Glutamatergic neuron (in vitro differentiated cells): ENCODE measurements at regions not wholly inside any gene's neighbourhood (a gene's known extent, or its start where the extent isn't known, plus 50 kb on each side); places are given as distances from the start of the nearest gene placed in this dataset.
"Not testable (repeated sequence)": the region's sequence is repeated elsewhere in the genome, so short reads cannot be mapped to it uniquely, and the experiment has no call there.

Experiments used
- DNase-seq: peaks from one replicate; pipeline ENCODE4 v3.0.0; 2022
- H3K27ac Mint-ChIP-seq: one replicate; pipeline ENCODE4 v1.8.0; 2020; ENCODE audit warnings: mild to moderate bottlenecking, mixed read lengths, inconsistent platforms; ENCODE audit not compliant: unreplicated experiment
- H3K27me3 Mint-ChIP-seq: one replicate; pipeline ENCODE4 v1.8.0; 2020; ENCODE audit warnings: mild to moderate bottlenecking, moderate library complexity, mixed read lengths, inconsistent platforms; ENCODE audit not compliant: unreplicated experiment
- H3K36me3 Mint-ChIP-seq: one replicate; pipeline ENCODE4 v1.8.0; 2020; ENCODE audit warnings: mild to moderate bottlenecking, mixed read lengths, inconsistent platforms; ENCODE audit not compliant: unreplicated experiment
- H3K4me1 Mint-ChIP-seq: one replicate; pipeline ENCODE4 v1.8.0; 2020; ENCODE audit warnings: mild to moderate bottlenecking, low read depth, mixed read lengths, inconsistent platforms; ENCODE audit not compliant: unreplicated experiment
- H3K4me3 Mint-ChIP-seq: one replicate; pipeline ENCODE4 v1.8.0; 2020; ENCODE audit warnings: mild to moderate bottlenecking, mixed read lengths, inconsistent platforms; ENCODE audit not compliant: unreplicated experiment
- H3K9me3 Mint-ChIP-seq: one replicate; pipeline ENCODE4 v1.8.0; 2020; ENCODE audit warnings: mild to moderate bottlenecking, moderate library complexity, mixed read lengths, inconsistent platforms; ENCODE audit not compliant: unreplicated experiment
- TF ChIP-seq, protein P1 (sequence below): fragments of 200-600 bp; sonication (generic); IDR thresholded peaks from one replicate; pipeline ENCODE4 v1.5.0; 2021; ENCODE audit not compliant: partially characterized antibody, unreplicated experiment

DNA sequence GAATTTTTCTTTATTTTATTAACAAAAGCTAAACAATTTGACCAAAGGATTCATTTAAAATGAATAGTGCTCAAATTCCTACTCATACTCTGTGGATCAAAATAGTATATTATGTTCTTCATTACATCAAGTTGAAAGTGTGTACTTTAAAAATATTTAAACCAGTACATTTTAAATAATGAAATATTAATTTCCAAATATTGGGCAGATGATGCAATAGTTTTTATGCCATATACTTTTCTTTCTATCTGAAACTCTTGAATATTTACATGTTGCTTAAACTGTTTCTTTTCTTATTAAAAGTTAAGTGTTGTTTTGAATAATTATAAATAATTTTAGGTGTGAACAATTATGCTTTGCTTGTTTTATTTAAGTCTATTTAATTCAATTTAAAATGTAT lies 144.7 kb upstream of the TMPRSS15 start:
- Mint-ChIP-seq H3K27me3 (no peaks in the 10 kb centered on the region), H3K36me3 (no peaks in the 10 kb centered on the region), H3K9me3 (no peaks in the 10 kb centered on the region), H3K27ac (no peak overlapping the region), H3K4me1 (no peaks in the 10 kb centered on the region), H3K4me3 (no peak overlapping the region)
- TF ChIP-seq, protein P1, sequence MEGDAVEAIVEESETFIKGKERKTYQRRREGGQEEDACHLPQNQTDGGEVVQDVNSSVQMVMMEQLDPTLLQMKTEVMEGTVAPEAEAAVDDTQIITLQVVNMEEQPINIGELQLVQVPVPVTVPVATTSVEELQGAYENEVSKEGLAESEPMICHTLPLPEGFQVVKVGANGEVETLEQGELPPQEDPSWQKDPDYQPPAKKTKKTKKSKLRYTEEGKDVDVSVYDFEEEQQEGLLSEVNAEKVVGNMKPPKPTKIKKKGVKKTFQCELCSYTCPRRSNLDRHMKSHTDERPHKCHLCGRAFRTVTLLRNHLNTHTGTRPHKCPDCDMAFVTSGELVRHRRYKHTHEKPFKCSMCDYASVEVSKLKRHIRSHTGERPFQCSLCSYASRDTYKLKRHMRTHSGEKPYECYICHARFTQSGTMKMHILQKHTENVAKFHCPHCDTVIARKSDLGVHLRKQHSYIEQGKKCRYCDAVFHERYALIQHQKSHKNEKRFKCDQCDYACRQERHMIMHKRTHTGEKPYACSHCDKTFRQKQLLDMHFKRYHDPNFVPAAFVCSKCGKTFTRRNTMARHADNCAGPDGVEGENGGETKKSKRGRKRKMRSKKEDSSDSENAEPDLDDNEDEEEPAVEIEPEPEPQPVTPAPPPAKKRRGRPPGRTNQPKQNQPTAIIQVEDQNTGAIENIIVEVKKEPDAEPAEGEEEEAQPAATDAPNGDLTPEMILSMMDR: no peak
- DNase-seq: no peak

DNA sequence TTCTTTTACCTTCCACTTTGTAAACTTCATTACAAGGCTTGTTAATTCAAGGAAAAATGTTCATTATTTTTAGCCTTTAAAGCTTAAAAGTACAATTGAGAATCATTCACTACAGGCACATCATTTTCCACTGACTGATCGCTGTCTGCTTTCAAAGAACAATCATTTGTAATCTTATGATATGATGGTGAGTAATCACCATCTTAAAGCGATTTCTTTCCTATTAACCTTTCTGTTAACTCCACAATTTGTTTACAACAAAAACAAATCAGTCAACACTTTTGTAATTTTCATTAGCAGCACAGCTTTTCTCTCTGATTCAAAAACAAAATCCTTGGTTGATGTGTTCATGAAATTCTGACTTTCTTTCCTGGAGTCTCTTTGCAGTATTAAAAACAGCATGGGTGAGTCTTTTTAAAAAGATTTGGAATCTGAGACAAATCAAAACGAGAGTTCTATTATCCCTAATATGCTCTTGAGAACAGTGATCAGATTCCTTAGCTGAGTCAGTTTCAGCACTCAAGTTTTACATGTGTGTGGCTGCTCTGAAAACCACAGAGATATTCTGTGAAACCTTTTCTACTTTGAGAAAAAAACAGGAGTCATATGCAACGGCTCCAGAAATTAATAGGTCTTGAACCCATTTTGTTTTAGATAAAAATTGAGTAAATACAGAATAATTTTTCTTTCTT lies 145.8 kb upstream of the TMPRSS15 start:
- Mint-ChIP-seq H3K4me1 (no peaks in the 10 kb centered on the region), H3K27me3 (no peaks in the 10 kb centered on the region), H3K9me3 (no peaks in the 10 kb centered on the region), H3K36me3 (no peaks in the 10 kb centered on the region), H3K27ac (no peak overlapping the region), H3K4me3 (no peak overlapping the region)
- TF ChIP-seq, protein P1: no peak
- no peak for DNase-seq

DNA sequence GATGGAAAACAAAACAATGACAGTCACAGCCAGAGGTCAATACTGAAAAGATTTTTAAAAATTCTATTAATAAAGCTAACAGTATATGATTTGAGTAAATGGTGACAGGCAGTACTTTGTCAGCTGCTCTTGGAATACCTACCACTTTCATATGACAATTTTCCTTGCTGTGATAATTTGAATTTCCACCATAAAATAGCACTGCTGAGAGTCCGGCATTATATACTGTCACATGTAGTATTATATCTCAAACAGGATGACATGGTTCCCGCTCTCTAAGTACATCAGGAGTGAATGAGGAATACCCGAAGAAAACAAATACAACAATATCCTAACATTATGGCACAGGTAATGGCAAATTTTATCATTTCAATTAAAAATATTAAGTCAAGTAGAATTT lies 146.8 kb upstream of the TMPRSS15 start:
- H3K27ac Mint-ChIP-seq: no peak overlapping the region
- no peaks in the 10 kb centered on the region for H3K36me3 Mint-ChIP-seq
- no peak for DNase-seq
- no peaks in the 10 kb centered on the region for H3K27me3 Mint-ChIP-seq
- H3K4me1 Mint-ChIP-seq: no peaks in the 10 kb centered on the region
- TF ChIP-seq, protein P1: no peak
- H3K9me3 Mint-ChIP-seq: no peaks in the 10 kb centered on the region
- no peak overlapping the region for H3K4me3 Mint-ChIP-seq

DNA sequence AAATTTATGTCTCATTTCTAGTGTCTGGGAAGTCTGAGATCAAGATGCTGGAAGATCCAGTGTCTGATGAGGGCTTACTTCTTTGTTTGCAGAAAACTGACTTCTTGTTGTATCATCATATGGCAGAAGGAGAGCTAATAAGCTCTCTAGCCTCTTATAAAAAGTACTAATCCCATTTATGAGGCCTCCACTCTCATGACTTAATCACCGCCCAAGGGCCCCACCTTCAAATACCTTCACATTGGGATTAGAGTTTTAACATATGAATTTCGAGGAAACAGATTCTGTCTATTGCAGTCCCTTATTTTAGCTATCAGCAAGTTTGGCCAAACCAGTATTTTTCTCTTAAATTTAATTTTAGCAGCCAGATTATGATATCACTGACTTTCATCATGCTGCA lies 150.2 kb upstream of the TMPRSS15 start:
- H3K4me1 Mint-ChIP-seq: peaks cover 2% of the 10 kb centered on the region
- DNase-seq: no peak
- peaks cover 5% of the 10 kb centered on the region for H3K27me3 Mint-ChIP-seq
- TF ChIP-seq, protein P1: no peak
- H3K9me3 Mint-ChIP-seq: no peaks in the 10 kb centered on the region
- no peak overlapping the region for H3K27ac Mint-ChIP-seq
- H3K36me3 Mint-ChIP-seq: no peaks in the 10 kb centered on the region
- H3K4me3 Mint-ChIP-seq: no peak overlapping the region

DNA sequence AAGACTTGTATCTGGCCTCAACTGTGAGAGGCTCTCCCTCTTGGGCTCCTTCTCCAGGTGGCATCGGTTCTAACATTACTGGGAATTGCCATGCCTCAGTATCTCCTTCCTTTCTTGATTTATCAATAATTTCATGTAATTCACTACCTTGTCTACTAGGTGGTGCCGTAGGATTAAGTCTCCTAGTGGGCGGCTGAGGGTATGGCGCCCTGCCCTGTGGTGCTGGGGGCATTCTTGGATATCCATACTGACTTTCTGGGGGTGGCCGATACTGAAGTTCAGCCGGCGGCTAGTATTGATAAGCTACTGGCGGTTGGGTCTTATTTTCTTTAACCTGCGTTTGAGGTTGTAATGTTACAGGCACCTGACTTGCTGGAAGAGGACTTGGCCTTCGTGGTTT lies 164.2 kb upstream of the TMPRSS15 start:
- H3K4me3 Mint-ChIP-seq, H3K27ac Mint-ChIP-seq, H3K36me3 Mint-ChIP-seq, H3K27me3 Mint-ChIP-seq, H3K4me1 Mint-ChIP-seq, H3K9me3 Mint-ChIP-seq: not testable (repeated sequence)
- peak; percentile 31 for DNase-seq
- TF ChIP-seq, protein P1: peak; percentile 68
